Breast epithelium (tissue), 4 donors: ENCODE measurements at regions not wholly inside any gene's neighbourhood (a gene's known extent, or its start where the extent isn't known, plus 50 kb on each side); places are given as distances from the start of the nearest gene placed in this dataset.

Source experiments
- DNase-seq, 2 donors: peaks; one replicate each; pipeline ENCODE4 v3.0.0-alpha.2; 2019; ENCODE audit warnings: low spot score in 2 of 2
- H3K27ac ChIP-seq, 2 donors: fragments of 200-600 bp; sonication (generic) in 1 of 2; one replicate each; pipeline ENCODE4 v1.5.1; 2016 to 2019; ENCODE audit warnings: mild to moderate bottlenecking in 1 of 2
- H3K27me3 ChIP-seq, 2 donors: fragments of 200-600 bp; sonication (generic) in 1 of 2; one replicate each; pipeline versions ENCODE4 v1.5.1 to v1.6.0; 2017 to 2019; ENCODE audit warnings: control low read depth in 1 of 2, mild to moderate bottlenecking in 1 of 2
- H3K36me3 ChIP-seq: fragments of 200-600 bp; one replicate; pipeline ENCODE4 v1.5.1; 2019
- H3K4me1 ChIP-seq, 2 donors: fragments of 200-600 bp; sonication (generic); one replicate each; pipeline ENCODE4 v1.5.1; 2016 to 2019; ENCODE audit warnings: control low read depth in 1 of 2
- H3K4me3 ChIP-seq, 3 donors: fragments of 200-600 bp; sonication (generic); 1 replicate in 2 of 3; 2 replicates in 1 of 3; pipeline ENCODE4 v1.5.1; 2016 to 2019; ENCODE audit warnings: mild to moderate bottlenecking in 3 of 3, moderate library complexity in 2 of 3
- H3K9me3 ChIP-seq, 2 donors: fragments of 200-600 bp; sonication (generic) in 1 of 2; one replicate each; pipeline ENCODE4 v1.5.1; 2016 to 2019; ENCODE audit warnings: control low read depth in 1 of 2
- CTCF ChIP-seq, 3 donors: fragments of 450-650 bp; IDR thresholded peaks; one replicate each; pipeline ENCODE4 v1.5.1; 2016 to 2017; ENCODE audit warnings: antibody characterized with exemption in 3 of 3, mild to moderate bottlenecking in 3 of 3, moderate library complexity in 3 of 3
- POLR2A ChIP-seq: fragments of 450-650 bp; IDR thresholded peaks from one replicate; pipeline ENCODE4 v1.6.1; 2016; ENCODE audit warnings: antibody characterized with exemption, mild to moderate bottlenecking, moderate library complexity
- POLR2AphosphoS5 ChIP-seq, 3 donors: sonication (generic); formaldehyde crosslinking; IDR thresholded peaks; one replicate each; pipeline ENCODE4 v1.6.1; 2017; ENCODE audit warnings: antibody characterized with exemption in 3 of 3
- intact Hi-C: fragments of 100-400 bp; cut with DNase I; formaldehyde crosslinking; loops from one replicate; pipeline ENCODE4 v1.15.1; 2023; ENCODE audit warnings: low total_unique reads

GRCh38 chr20:24772667-24773066 lies 176.4 kb upstream of the CST7 start:
- no peaks in the 10 kb centered on the region for H3K36me3 ChIP-seq

GRCh38 chr20:24773168-24773567 lies 175.9 kb upstream of the CST7 start:
- Histone ChIP-seq H3K4me1 (no peaks in the 10 kb centered on the region), H3K36me3 (no peaks in the 10 kb centered on the region), H3K27me3 (peaks cover 0 to 17% of the 10 kb centered on the region in 2 donors), H3K4me3 (no peak overlapping the region), H3K9me3 (peaks cover 0 to 7% of the 10 kb centered on the region in 2 donors), H3K27ac (no peak overlapping the region)
- no peak for DNase-seq
- TF ChIP-seq POLR2A (no peak), CTCF (IDR thresholded peaks at IDR 0.05) (no peak), POLR2AphosphoS5 (IDR thresholded peaks at IDR 0.05) (no peak)
- intact Hi-C loops, result no loop called here

More at GRCh38 chr20:24772667-24773066, 176.4 kb upstream of the CST7 start:
- intact Hi-C loops, result no loop called here
- TF ChIP-seq CTCF (IDR thresholded peaks at IDR 0.05) (no peak), POLR2A (no peak), POLR2AphosphoS5 (IDR thresholded peaks at IDR 0.05) (no peak)
- DNase-seq, result no peak
- Histone ChIP-seq H3K27me3 (peaks cover 0 to 17% of the 10 kb centered on the region in 2 donors), H3K9me3 (peaks cover 0 to 7% of the 10 kb centered on the region in 2 donors), H3K4me3 (no peak overlapping the region), H3K27ac (no peak overlapping the region), H3K4me1 (no peaks in the 10 kb centered on the region)

DNA sequence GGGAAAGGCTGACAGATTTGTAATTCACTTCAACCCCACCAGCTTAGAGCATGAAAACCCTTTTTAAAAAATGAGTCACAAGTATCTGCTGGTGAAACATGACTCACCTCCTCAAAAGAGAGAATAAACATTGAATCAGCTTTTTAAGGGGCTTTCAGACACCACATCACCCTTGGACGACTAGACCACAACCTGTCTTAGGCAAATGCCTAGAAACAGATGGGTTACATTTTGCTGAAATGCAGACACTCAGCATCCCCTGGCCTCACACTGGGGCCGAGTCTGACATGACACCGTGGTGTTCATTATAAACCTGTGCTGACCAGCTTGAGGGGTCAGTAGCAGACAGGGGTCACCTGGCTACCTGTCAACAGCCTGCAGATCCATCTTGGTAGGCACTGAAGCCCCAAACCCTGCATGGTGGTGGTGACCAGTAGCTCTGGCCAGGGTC lies 175.3 kb upstream of the CST7 start:
- Histone ChIP-seq H3K27ac (no peak overlapping the region), H3K36me3 (no peaks in the 10 kb centered on the region), H3K9me3 (peaks cover 0 to 7% of the 10 kb centered on the region in 2 donors), H3K4me1 (no peaks in the 10 kb centered on the region), H3K4me3 (no peak overlapping the region), H3K27me3 (peaks cover 0 to 20% of the 10 kb centered on the region in 2 donors)
- peak in 1 of 2 donors; percentile 20 for DNase-seq
- intact Hi-C loops, result no loop called here
- TF ChIP-seq POLR2AphosphoS5 (IDR thresholded peaks at IDR 0.05), result no peak
- no peak for TF ChIP-seq POLR2A
- TF ChIP-seq CTCF (IDR thresholded peaks at IDR 0.05), result no peak

DNA sequence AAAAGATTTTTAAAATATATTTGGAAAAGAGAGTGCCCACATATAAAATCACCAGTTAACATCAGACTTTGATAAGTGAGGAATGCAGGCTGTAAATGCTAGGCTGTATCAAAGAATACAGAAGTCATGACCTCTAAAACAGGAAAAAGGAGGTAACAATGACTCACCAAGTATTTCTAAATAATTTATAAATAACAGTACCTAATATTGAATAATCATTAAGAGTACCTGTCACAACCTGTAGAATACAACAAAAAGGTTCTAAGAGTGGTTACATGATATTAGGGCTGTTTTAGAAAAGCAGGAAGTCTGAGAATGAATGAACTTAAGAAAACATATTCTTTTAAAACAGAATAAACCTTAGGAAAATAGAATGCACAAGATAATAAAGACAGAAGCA lies 173.1 kb upstream of the CST7 start:
- Histone ChIP-seq H3K27ac (no peak overlapping the region), H3K4me1 (no peaks in the 10 kb centered on the region), H3K4me3 (no peak overlapping the region), H3K9me3 (peaks cover 0 to 7% of the 10 kb centered on the region in 2 donors), H3K27me3 (peaks cover 0 to 20% of the 10 kb centered on the region in 2 donors), H3K36me3 (no peaks in the 10 kb centered on the region)
- TF ChIP-seq POLR2AphosphoS5 (IDR thresholded peaks at IDR 0.05), result no peak
- no peak for TF ChIP-seq CTCF (IDR thresholded peaks at IDR 0.05)
- TF ChIP-seq POLR2A, result no peak
- no peak for DNase-seq
- intact Hi-C loops, result no loop called here

GRCh38 chr20:24776755-24777271 lies 172.3 kb upstream of the CST7 start:
- intact Hi-C loops, result no loop called here
- Histone ChIP-seq H3K36me3 (no peaks in the 10 kb centered on the region), H3K9me3 (peaks cover 0 to 7% of the 10 kb centered on the region in 2 donors), H3K27me3 (peaks cover 0 to 25% of the 10 kb centered on the region in 2 donors), H3K27ac (no peak overlapping the region), H3K4me1 (no peaks in the 10 kb centered on the region), H3K4me3 (no peak overlapping the region)
- DNase-seq, result peak in 1 of 2 donors; percentile 22
- TF ChIP-seq POLR2AphosphoS5 (IDR thresholded peaks at IDR 0.05), result no peak
- TF ChIP-seq POLR2A, result no peak
- TF ChIP-seq CTCF (IDR thresholded peaks at IDR 0.05), result no peak
